PC-3 (cell line): ENCODE measurements at regions not wholly inside any gene's neighbourhood (a gene's known extent, or its start where the extent isn't known, plus 50 kb on each side); places are given as distances from the start of the nearest gene placed in this dataset.

Source experiments
- ATAC-seq: fragments of 200-7000 bp; cut with Tn5 transposase; 2 replicates; pipeline ENCODE4 v1.9.1; 2020; ENCODE audit warnings: mild to moderate bottlenecking, moderate library complexity
- BruUV-seq: library from RNA; stranded (reverse); fragments of 400-500 nt; replicated peaks from 2 replicates; lab custom pipeline; 2021; lab: Mats Ljungman, UMichigan
- CTCF ChIA-PET: fragments of 300-600 bp; sonication (Branson Sonifier 250); formaldehyde crosslinking; loops from one replicate; lab custom pipeline; 2022; ENCODE audit warnings: antibody characterized with exemption; lab: Charles Lee
- POLR2A ChIA-PET: fragments of 300-600 bp; sonication (Branson Sonifier 250); formaldehyde crosslinking; loops from one replicate; lab custom pipeline; 2022; ENCODE audit warnings: antibody characterized with exemption; ENCODE audit not compliant: unreplicated experiment; lab: Charles Lee
- DNase-seq: peaks from one replicate; pipeline ENCODE4 v3.0.0-alpha.2; 2015
- H2AFZ ChIP-seq: fragments of 300-600 bp; sonication (generic); 2 replicates; pipeline ENCODE4 v1.6.0; 2016; ENCODE audit warnings: antibody characterized with exemption, low read length
- H3F3A ChIP-seq: fragments of 300-600 bp; sonication (generic); one replicate; pipeline ENCODE4 v1.6.0; 2017; ENCODE audit warnings: antibody characterized with exemption, low read length, control low read depth, mild to moderate bottlenecking; ENCODE audit not compliant: unreplicated experiment
- H3K27ac ChIP-seq: fragments of 300-600 bp; sonication (generic); 2 replicates; pipeline ENCODE4 v1.5.1; 2016; ENCODE audit warnings: mild to moderate bottlenecking, low read length
- H3K27me3 ChIP-seq: fragments of 300-600 bp; sonication (generic); 2 replicates; pipeline ENCODE4 v1.6.1; 2016; ENCODE audit warnings: low read length, mixed read lengths
- H3K36me3 ChIP-seq: fragments of 300-600 bp; sonication (generic); 2 replicates; pipeline ENCODE4 v1.6.1; 2016; ENCODE audit warnings: low read depth, mixed run types, low read length, mixed read lengths
- H3K4me1 ChIP-seq: fragments of 300-600 bp; sonication (generic); 2 replicates; pipeline ENCODE4 v1.5.1; 2016; ENCODE audit warnings: low read length; ENCODE audit not compliant: insufficient read depth
- H3K4me2 ChIP-seq: fragments of 300-600 bp; sonication (generic); 2 replicates; pipeline ENCODE4 v1.6.0; 2016; ENCODE audit warnings: low read length
- H3K4me3 ChIP-seq: fragments of 300-600 bp; sonication (generic); 2 replicates; pipeline ENCODE4 v1.5.1; 2016; ENCODE audit warnings: mild to moderate bottlenecking, low read length, mixed read lengths
- H3K79me2 ChIP-seq: fragments of 300-600 bp; sonication (generic); 2 replicates; pipeline ENCODE4 v1.6.1; 2017; ENCODE audit warnings: low read length, mixed read lengths
- H3K9ac ChIP-seq: fragments of 300-600 bp; sonication (generic); 2 replicates; pipeline ENCODE4 v1.6.0; 2016; ENCODE audit warnings: mild to moderate bottlenecking, low read length
- H3K9me2 ChIP-seq: fragments of 300-600 bp; sonication (generic); replicated peaks from 2 replicates; pipeline ENCODE4 v1.6.1; 2016; ENCODE audit warnings: mixed run types, low read length, mixed read lengths
- H3K9me3 ChIP-seq: fragments of 300-600 bp; sonication (generic); 2 replicates; pipeline ENCODE4 v1.6.1; 2016; ENCODE audit warnings: low read length, mixed read lengths
- H4K20me1 ChIP-seq: fragments of 300-600 bp; sonication (generic); 2 replicates; pipeline ENCODE4 v1.6.1; 2016; ENCODE audit warnings: low read length, mixed read lengths
- EZH2 ChIP-seq: fragments of 300-600 bp; sonication (generic); IDR thresholded peaks from one replicate; pipeline ENCODE4 v1.6.1; 2017; ENCODE audit warnings: antibody characterized with exemption, mild to moderate bottlenecking, low read length; ENCODE audit not compliant: unreplicated experiment
- EZH2phosphoT487 ChIP-seq: fragments of 300-600 bp; sonication (generic); IDR thresholded peaks from 2 replicates; pipeline ENCODE4 v1.6.1; 2018; ENCODE audit warnings: mild to moderate bottlenecking, antibody characterized with exemption, low read length, borderline replicate concordance
- intact Hi-C: fragments of 100-400 bp; cut with micrococcal nuclease; formaldehyde crosslinking; loops from 2 replicates; pipeline ENCODE4 v1.9.0; 2023
- TF ChIP-seq, protein P1 (sequence below): fragments of 300-600 bp; sonication (generic); conservative IDR thresholded peaks from 2 replicates; pipeline ENCODE4 v1.5.1; 2017; ENCODE audit warnings: antibody characterized with exemption, low read depth, mild to moderate bottlenecking, low read length

GRCh38 chr5:8184455-8185063 lies 315.6 kb downstream of the MTRR start:
- POLR2A ChIA-PET = no interaction called here
- Histone ChIP-seq H2AFZ (no peak overlapping the region), H3K4me3 (no peak overlapping the region), H3F3A (no peaks in the 10 kb centered on the region), H3K9ac (no peak overlapping the region), H3K36me3 (no peaks in the 10 kb centered on the region), H3K79me2 (no peaks in the 10 kb centered on the region), H3K9me3 (no peaks in the 10 kb centered on the region), H4K20me1 (no peaks in the 10 kb centered on the region), H3K27ac (no peak overlapping the region), H3K4me2 (no peak overlapping the region), H3K9me2 (0 out of 2 replicates have a peak, but pooled peaks cover 3% of the 10 kb centered on the region), H3K4me1 (peaks cover 8% of the 10 kb centered on the region), H3K27me3 (peaks cover 21% of the 10 kb centered on the region)
- CTCF ChIA-PET = no interaction called here
- ATAC-seq (no peak; the same call in 1 of the 2 replicates), DNase-seq (peak; percentile 74)
- intact Hi-C loops = no loop called here
- no TSS peak for BruUV-seq
- TF ChIP-seq, protein P1, sequence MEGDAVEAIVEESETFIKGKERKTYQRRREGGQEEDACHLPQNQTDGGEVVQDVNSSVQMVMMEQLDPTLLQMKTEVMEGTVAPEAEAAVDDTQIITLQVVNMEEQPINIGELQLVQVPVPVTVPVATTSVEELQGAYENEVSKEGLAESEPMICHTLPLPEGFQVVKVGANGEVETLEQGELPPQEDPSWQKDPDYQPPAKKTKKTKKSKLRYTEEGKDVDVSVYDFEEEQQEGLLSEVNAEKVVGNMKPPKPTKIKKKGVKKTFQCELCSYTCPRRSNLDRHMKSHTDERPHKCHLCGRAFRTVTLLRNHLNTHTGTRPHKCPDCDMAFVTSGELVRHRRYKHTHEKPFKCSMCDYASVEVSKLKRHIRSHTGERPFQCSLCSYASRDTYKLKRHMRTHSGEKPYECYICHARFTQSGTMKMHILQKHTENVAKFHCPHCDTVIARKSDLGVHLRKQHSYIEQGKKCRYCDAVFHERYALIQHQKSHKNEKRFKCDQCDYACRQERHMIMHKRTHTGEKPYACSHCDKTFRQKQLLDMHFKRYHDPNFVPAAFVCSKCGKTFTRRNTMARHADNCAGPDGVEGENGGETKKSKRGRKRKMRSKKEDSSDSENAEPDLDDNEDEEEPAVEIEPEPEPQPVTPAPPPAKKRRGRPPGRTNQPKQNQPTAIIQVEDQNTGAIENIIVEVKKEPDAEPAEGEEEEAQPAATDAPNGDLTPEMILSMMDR = peak; percentile 99
- no peak for TF ChIP-seq EZH2phosphoT487

DNA sequence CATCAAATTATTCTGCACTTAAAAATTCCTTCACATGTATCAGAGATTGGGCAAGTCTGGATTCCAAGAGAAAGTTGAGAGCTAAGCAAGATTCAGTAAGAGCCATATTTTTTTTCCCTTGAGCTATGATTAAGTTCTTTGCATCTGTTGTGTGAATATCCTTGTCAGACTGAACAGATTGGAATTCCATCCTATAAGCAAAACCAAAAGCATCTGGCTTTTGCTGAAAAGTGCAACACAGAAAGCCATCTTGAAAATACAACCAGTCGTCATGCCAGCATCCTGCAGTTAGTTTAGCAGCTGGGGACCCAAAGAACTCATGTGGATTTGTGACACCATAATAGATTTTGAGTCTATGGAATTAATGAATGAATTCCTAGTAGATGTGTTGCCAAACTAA lies 316.9 kb downstream of the MTRR start:
- no peak overlapping the region for H3K27ac ChIP-seq
- no peak overlapping the region for H3K4me3 ChIP-seq
- no peak overlapping the region for H3K4me2 ChIP-seq
- H3K9me3 ChIP-seq = no peaks in the 10 kb centered on the region
- H3K36me3 ChIP-seq = no peaks in the 10 kb centered on the region
- no peaks in the 10 kb centered on the region for H4K20me1 ChIP-seq
- H2AFZ ChIP-seq = no peak overlapping the region
- H3K9me2 ChIP-seq = 0 out of 2 replicates have a peak, but pooled peaks cover 3% of the 10 kb centered on the region
- CTCF ChIA-PET = no interaction called here
- no peaks in the 10 kb centered on the region for H3K79me2 ChIP-seq
- intact Hi-C loops = no loop called here
- DNase-seq (no peak), ATAC-seq (no peak)
- peaks cover 9% of the 10 kb centered on the region for H3K27me3 ChIP-seq
- TF ChIP-seq EZH2phosphoT487 (no peak), EZH2 (no peak)
- TF ChIP-seq, protein P1 = no peak
- H3F3A ChIP-seq = no peaks in the 10 kb centered on the region
- BruUV-seq = no TSS peak
- POLR2A ChIA-PET = no interaction called here
- peaks cover 8% of the 10 kb centered on the region for H3K4me1 ChIP-seq
- no peak overlapping the region for H3K9ac ChIP-seq

- TF ChIP-seq EZH2 (no peak), EZH2phosphoT487 (no peak)
- TF ChIP-seq, protein P1 = no peak
- no TSS peak for BruUV-seq
- ATAC-seq = peak; percentile 96
These were observed 320.1 kb downstream of the MTRR start for GRCh38 chr5:8188874-8189565.

More at GRCh38 chr5:8188874-8189565, 320.1 kb downstream of the MTRR start:
- Histone ChIP-seq H3K9me2 (0 out of 2 replicates have a peak, but pooled peaks cover 3% of the 10 kb centered on the region), H3K9me3 (peaks cover 17% of the 10 kb centered on the region; the same call in 1 of the 2 replicates), H4K20me1 (no peaks in the 10 kb centered on the region), H3F3A (no peaks in the 10 kb centered on the region), H3K9ac (no peak overlapping the region), H3K27ac (no peak overlapping the region), H3K4me1 (peaks cover 8% of the 10 kb centered on the region), H3K36me3 (no peaks in the 10 kb centered on the region), H3K79me2 (no peaks in the 10 kb centered on the region), H3K4me3 (no peak overlapping the region), H3K4me2 (peak overlapping the region; percentile 49), H2AFZ (no peak overlapping the region), H3K27me3 (no peaks in the 10 kb centered on the region)
- CTCF ChIA-PET = interaction anchor here (0.6 kb wide), 1 partner anchor 374 kb away, joined by 3 read pairs; no protein-coding TSS in a partner anchor
- intact Hi-C loops = no loop called here
- DNase-seq = peak; percentile 82
- POLR2A ChIA-PET = no interaction called here
